HG02870 (cell line): ENCODE measurements at regions not wholly inside any gene's neighbourhood (a gene's known extent, or its start where the extent isn't known, plus 50 kb on each side); places are given as distances from the start of the nearest gene placed in this dataset.
A peak's percentile ranks its signal among the peaks of the same experiment; 100 is the strongest.
"Not testable (repeated sequence)": the region's sequence is repeated elsewhere in the genome, so short reads cannot be mapped to it uniquely, and the experiment has no call there.

Experiments
- ATAC-seq: cut with Tn5 transposase; IDR thresholded peaks from one replicate; pipeline ENCODE4 v1.9.1; 2021; ENCODE audit warnings: mild to moderate bottlenecking, moderate library complexity; ENCODE audit not compliant: unreplicated experiment

- ATAC-seq = no peak
Observed at GRCh38 chr5:51156838-51157237, 226.4 kb upstream of the ISL1 start.

- no peak for ATAC-seq
Observed at GRCh38 chr5:51159164-51159563, 224.1 kb upstream of the ISL1 start.

GRCh38 chr5:51159606-51160005 lies 223.6 kb upstream of the ISL1 start:
- no peak for ATAC-seq

- ATAC-seq = no peak
Observed at GRCh38 chr5:51162245-51162644, 221.0 kb upstream of the ISL1 start.

- ATAC-seq = not testable (repeated sequence)
Observed at GRCh38 chr5:51165621-51166020, 217.6 kb upstream of the ISL1 start.

GRCh38 chr5:51172903-51173626 lies 210.2 kb upstream of the ISL1 start:
- no peak for ATAC-seq

GRCh38 chr5:51181208-51181894 lies 201.9 kb upstream of the ISL1 start:
- ATAC-seq = peak; percentile 45

- no peak for ATAC-seq
Observed at GRCh38 chr5:51185850-51186329, 197.4 kb upstream of the ISL1 start.

GRCh38 chr5:51188001-51188591 lies 195.2 kb upstream of the ISL1 start:
- no peak for ATAC-seq

GRCh38 chr5:51194671-51195070 lies 188.6 kb upstream of the ISL1 start:
- no peak for ATAC-seq

- no peak for ATAC-seq
Observed at GRCh38 chr5:51201024-51201423, 182.2 kb upstream of the ISL1 start.

- ATAC-seq = no peak
Observed at GRCh38 chr5:51201708-51202107, 181.5 kb upstream of the ISL1 start.

GRCh38 chr5:51202161-51202560 lies 181.1 kb upstream of the ISL1 start:
- no peak for ATAC-seq

GRCh38 chr5:51203598-51203997 lies 179.7 kb upstream of the ISL1 start:
- peak; percentile 89 for ATAC-seq

GRCh38 chr5:51208296-51208695 lies 175.0 kb upstream of the ISL1 start:
- ATAC-seq = no peak

GRCh38 chr5:51214746-51215145 lies 168.5 kb upstream of the ISL1 start:
- no peak for ATAC-seq

- ATAC-seq = no peak
Observed at GRCh38 chr5:51225789-51226742, 157.2 kb upstream of the ISL1 start.

- no peak for ATAC-seq
Observed at GRCh38 chr5:51227963-51228470, 155.2 kb upstream of the ISL1 start.

- no peak for ATAC-seq
Observed at GRCh38 chr5:51230336-51230735, 152.9 kb upstream of the ISL1 start.

GRCh38 chr5:51242456-51242855 lies 140.8 kb upstream of the ISL1 start:
- ATAC-seq = no peak

- ATAC-seq = not testable (repeated sequence)
Observed at GRCh38 chr5:51250957-51251356, 132.3 kb upstream of the ISL1 start.
